ENCODE measurements at regions not wholly inside any gene's neighbourhood (a gene's known extent, or its start where the extent isn't known, plus 50 kb on each side); places are given as distances from the start of the nearest gene placed in this dataset.

DNA sequence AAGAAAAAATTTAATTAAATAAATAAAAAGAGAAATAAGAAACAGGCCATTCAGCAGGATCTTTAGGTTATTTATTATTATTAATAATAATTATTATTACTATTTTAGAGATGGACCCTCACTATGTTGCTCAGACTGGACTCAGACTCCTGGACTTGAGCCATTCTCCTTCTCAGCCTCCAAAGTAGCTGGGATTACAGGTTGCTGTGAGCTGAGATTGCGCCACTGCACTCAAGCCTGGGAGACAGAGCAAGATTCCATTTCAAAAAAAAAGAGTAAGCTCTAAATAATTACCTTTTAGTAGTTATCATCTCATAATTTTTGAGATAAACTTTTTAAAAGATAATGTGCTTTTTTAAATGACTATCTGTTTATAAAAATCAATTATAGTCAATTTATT is 1102.8 kb upstream of the GJE1 start:
- Histone ChIP-seq H3K4me1 (ENCODE audit: low read length) (no peaks in the 10 kb centered on the region), H4K20me1 (ENCODE audit: insufficient read depth, low read length) (no peaks in the 10 kb centered on the region), H3F3A (ENCODE audit: insufficient read depth, low read length) (no peaks in the 10 kb centered on the region), H3K27me3 (replicated peaks; ENCODE audit: insufficient read depth, low read length) (no peaks in the 10 kb centered on the region), H3K9ac (ENCODE audit: low read length) (no peak overlapping the region), H3K9me3 (replicated peaks; ENCODE audit: insufficient read depth, low read length) (no peaks in the 10 kb centered on the region), H3K36me3 (replicated peaks; ENCODE audit: insufficient read depth, low read length) (no peaks in the 10 kb centered on the region), H3K4me2 (ENCODE audit: low read depth, low read length) (no peak overlapping the region), H3K9me2 (replicated peaks; ENCODE audit: insufficient read depth, low read length) (no peaks in the 10 kb centered on the region), H3K27ac (ENCODE audit: low read length) (no peak overlapping the region), H3K4me3 (ENCODE audit: low read length) (no peak overlapping the region), H3K79me2 (ENCODE audit: low read length) (no peaks in the 10 kb centered on the region), H2AFZ (ENCODE audit: low read length) (no peak overlapping the region)
- DNase-seq: no peak
- no peak for TF ChIP-seq EZH2 (optimal IDR thresholded peaks at IDR 0.05; ENCODE audit: low read depth, low read length)
- TF ChIP-seq, protein P1, sequence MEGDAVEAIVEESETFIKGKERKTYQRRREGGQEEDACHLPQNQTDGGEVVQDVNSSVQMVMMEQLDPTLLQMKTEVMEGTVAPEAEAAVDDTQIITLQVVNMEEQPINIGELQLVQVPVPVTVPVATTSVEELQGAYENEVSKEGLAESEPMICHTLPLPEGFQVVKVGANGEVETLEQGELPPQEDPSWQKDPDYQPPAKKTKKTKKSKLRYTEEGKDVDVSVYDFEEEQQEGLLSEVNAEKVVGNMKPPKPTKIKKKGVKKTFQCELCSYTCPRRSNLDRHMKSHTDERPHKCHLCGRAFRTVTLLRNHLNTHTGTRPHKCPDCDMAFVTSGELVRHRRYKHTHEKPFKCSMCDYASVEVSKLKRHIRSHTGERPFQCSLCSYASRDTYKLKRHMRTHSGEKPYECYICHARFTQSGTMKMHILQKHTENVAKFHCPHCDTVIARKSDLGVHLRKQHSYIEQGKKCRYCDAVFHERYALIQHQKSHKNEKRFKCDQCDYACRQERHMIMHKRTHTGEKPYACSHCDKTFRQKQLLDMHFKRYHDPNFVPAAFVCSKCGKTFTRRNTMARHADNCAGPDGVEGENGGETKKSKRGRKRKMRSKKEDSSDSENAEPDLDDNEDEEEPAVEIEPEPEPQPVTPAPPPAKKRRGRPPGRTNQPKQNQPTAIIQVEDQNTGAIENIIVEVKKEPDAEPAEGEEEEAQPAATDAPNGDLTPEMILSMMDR (IDR thresholded peaks at IDR 0.05; ENCODE audit: low read length): no peak

DNA sequence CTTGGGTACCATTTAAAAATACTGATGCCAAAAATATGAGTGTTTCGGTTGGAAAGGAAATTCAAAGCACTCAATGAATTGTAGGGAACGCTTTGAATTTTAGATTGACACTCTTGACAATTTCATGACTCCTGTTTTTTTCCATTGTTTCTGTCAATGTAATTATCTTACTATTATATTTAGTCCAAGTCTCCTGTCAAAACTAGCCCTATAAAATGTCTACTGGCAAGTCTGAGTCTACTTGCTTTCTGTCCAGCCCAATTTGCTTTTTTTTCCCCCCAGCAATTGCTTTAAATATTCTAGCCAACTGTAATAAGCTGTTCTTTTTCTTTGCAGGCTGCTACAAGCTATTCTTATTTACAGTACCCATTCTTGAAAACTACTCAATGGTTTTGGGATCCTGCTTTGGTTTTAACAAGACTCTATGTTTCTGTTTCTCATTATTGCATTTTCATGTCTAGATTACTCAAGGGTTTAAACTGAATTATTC is 1103.9 kb upstream of the GJE1 start:
- no peak for DNase-seq
- Histone ChIP-seq H3K9ac (ENCODE audit: low read length) (no peak overlapping the region), H3K27me3 (replicated peaks; ENCODE audit: insufficient read depth, low read length) (no peaks in the 10 kb centered on the region), H3K4me2 (ENCODE audit: low read depth, low read length) (no peak overlapping the region), H3K9me3 (replicated peaks; ENCODE audit: insufficient read depth, low read length) (no peaks in the 10 kb centered on the region), H3K79me2 (ENCODE audit: low read length) (no peaks in the 10 kb centered on the region), H4K20me1 (ENCODE audit: insufficient read depth, low read length) (no peaks in the 10 kb centered on the region), H2AFZ (ENCODE audit: low read length) (no peak overlapping the region), H3K9me2 (replicated peaks; ENCODE audit: insufficient read depth, low read length) (no peaks in the 10 kb centered on the region), H3K36me3 (replicated peaks; ENCODE audit: insufficient read depth, low read length) (no peaks in the 10 kb centered on the region), H3F3A (ENCODE audit: insufficient read depth, low read length) (no peaks in the 10 kb centered on the region), H3K4me1 (ENCODE audit: low read length) (no peaks in the 10 kb centered on the region), H3K4me3 (ENCODE audit: low read length) (no peak overlapping the region), H3K27ac (ENCODE audit: low read length) (no peak overlapping the region)
- no peak for TF ChIP-seq EZH2 (optimal IDR thresholded peaks at IDR 0.05; ENCODE audit: low read depth, low read length)
- TF ChIP-seq, protein P1 (IDR thresholded peaks at IDR 0.05; ENCODE audit: low read length): no peak

DNA sequence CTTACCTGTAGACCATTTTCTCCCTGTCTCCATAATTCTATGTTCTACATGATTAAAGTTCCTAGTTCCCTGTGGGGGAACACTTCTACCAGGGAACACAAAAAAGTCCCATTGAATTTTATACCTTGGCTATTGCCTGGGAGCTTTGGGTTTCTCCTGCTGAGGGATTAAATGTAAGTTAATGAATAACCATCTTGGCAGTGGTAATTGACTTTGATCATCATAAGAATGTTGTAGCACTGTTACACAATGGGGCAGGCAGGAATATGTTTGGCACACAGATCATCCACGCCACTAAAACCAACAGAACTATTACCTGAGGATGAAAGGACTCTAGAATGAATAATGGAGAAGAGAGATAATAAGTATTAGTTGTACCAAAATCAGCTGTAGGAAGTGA is 1106.2 kb upstream of the GJE1 start:
- Histone ChIP-seq H3K9me2 (replicated peaks; ENCODE audit: insufficient read depth, low read length) (no peaks in the 10 kb centered on the region), H3K4me1 (ENCODE audit: low read length) (no peaks in the 10 kb centered on the region)
- TF ChIP-seq EZH2phosphoT487 (IDR thresholded peaks at IDR 0.05; ENCODE audit: low read length) (no peak), EZH2 (optimal IDR thresholded peaks at IDR 0.05; ENCODE audit: low read depth, low read length) (no peak)
- TF ChIP-seq, protein P1 (IDR thresholded peaks at IDR 0.05; ENCODE audit: low read length): no peak

More for the DNA sequence above, 1106.2 kb upstream of the GJE1 start:
- no peak for DNase-seq
- no peaks in the 10 kb centered on the region for H3K27me3 ChIP-seq (replicated peaks; ENCODE audit: insufficient read depth, low read length)
- no peak overlapping the region for H3K4me3 ChIP-seq (ENCODE audit: low read length)
- H4K20me1 ChIP-seq (ENCODE audit: insufficient read depth, low read length): no peaks in the 10 kb centered on the region
- H3K4me2 ChIP-seq (ENCODE audit: low read depth, low read length): no peak overlapping the region
- H3K79me2 ChIP-seq (ENCODE audit: low read length): no peaks in the 10 kb centered on the region
- H3K36me3 ChIP-seq (replicated peaks; ENCODE audit: insufficient read depth, low read length): no peaks in the 10 kb centered on the region
- H2AFZ ChIP-seq (ENCODE audit: low read length): no peak overlapping the region
- H3K9ac ChIP-seq (ENCODE audit: low read length): no peak overlapping the region
- no peaks in the 10 kb centered on the region for H3F3A ChIP-seq (ENCODE audit: insufficient read depth, low read length)
- no peak overlapping the region for H3K27ac ChIP-seq (ENCODE audit: low read length)
- no peaks in the 10 kb centered on the region for H3K9me3 ChIP-seq (replicated peaks; ENCODE audit: insufficient read depth, low read length)
